Left ventricle myocardium inferior (tissue), 1 donor: ENCODE measurements at regions not wholly inside any gene's neighbourhood (a gene's known extent, or its start where the extent isn't known, plus 50 kb on each side); places are given as distances from the start of the nearest gene placed in this dataset.

Experiments
- DNase-seq: peaks from one replicate; pipeline ENCODE4 v3.0.0-alpha.2; 2020
- H3K27ac ChIP-seq: fragments of 200-600 bp; replicated peaks from 2 replicates; pipeline ENCODE4 v1.8.0; 2021
- H3K27me3 ChIP-seq: fragments of 200-600 bp; 2 replicates; pipeline ENCODE4 v1.8.0; 2021; ENCODE audit warnings: low read depth
- H3K36me3 ChIP-seq: fragments of 200-600 bp; 2 replicates; pipeline ENCODE4 v1.8.0; 2021
- H3K4me1 ChIP-seq: fragments of 200-600 bp; 2 replicates; pipeline ENCODE4 v1.8.0; 2021
- H3K4me3 ChIP-seq: fragments of 200-600 bp; 2 replicates; pipeline ENCODE4 v1.8.0; 2021; ENCODE audit warnings: mild to moderate bottlenecking, moderate library complexity
- H3K9me3 ChIP-seq: fragments of 200-600 bp; replicated peaks from 2 replicates; pipeline ENCODE4 v1.8.0; 2021
- intact Hi-C: fragments of 100-400 bp; cut with micrococcal nuclease; formaldehyde crosslinking; loops from one replicate; pipeline ENCODE4 v1.11.0; 2022
- TF ChIP-seq, protein P1 (sequence below): fragments of 200-600 bp; IDR thresholded peaks from 2 replicates; pipeline ENCODE4 v1.8.0; 2021; ENCODE audit warnings: antibody characterized with exemption, mild to moderate bottlenecking, borderline replicate concordance
- donor health status: DM: no; HTN: yes; CAD: no; lungs with severe emphysema.

GRCh38 chr12:61302282-61302681, 957.9 kb upstream of the USP15 start:
- Histone ChIP-seq H3K27ac (no peak overlapping the region), H3K27me3 (no peaks in the 10 kb centered on the region), H3K36me3 (no peaks in the 10 kb centered on the region), H3K4me1 (no peaks in the 10 kb centered on the region), H3K9me3 (peaks cover 9% of the 10 kb centered on the region), H3K4me3 (no peak overlapping the region)
- TF ChIP-seq, protein P1, sequence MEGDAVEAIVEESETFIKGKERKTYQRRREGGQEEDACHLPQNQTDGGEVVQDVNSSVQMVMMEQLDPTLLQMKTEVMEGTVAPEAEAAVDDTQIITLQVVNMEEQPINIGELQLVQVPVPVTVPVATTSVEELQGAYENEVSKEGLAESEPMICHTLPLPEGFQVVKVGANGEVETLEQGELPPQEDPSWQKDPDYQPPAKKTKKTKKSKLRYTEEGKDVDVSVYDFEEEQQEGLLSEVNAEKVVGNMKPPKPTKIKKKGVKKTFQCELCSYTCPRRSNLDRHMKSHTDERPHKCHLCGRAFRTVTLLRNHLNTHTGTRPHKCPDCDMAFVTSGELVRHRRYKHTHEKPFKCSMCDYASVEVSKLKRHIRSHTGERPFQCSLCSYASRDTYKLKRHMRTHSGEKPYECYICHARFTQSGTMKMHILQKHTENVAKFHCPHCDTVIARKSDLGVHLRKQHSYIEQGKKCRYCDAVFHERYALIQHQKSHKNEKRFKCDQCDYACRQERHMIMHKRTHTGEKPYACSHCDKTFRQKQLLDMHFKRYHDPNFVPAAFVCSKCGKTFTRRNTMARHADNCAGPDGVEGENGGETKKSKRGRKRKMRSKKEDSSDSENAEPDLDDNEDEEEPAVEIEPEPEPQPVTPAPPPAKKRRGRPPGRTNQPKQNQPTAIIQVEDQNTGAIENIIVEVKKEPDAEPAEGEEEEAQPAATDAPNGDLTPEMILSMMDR = no peak
- DNase-seq = no peak
- intact Hi-C loops = no loop called here

GRCh38 chr12:61308220-61308619, 952.0 kb upstream of the USP15 start:
- TF ChIP-seq, protein P1 = no peak
- DNase-seq = no peak
- H3K27me3 ChIP-seq = no peaks in the 10 kb centered on the region
- no peak overlapping the region for H3K27ac ChIP-seq
- no peaks in the 10 kb centered on the region for H3K36me3 ChIP-seq
- intact Hi-C loops = no loop called here
- H3K4me3 ChIP-seq = no peak overlapping the region
- H3K4me1 ChIP-seq = no peaks in the 10 kb centered on the region
- peaks cover 13% of the 10 kb centered on the region for H3K9me3 ChIP-seq

GRCh38 chr12:61311413-61311812, 948.8 kb upstream of the USP15 start:
- no peaks in the 10 kb centered on the region for H3K36me3 ChIP-seq
- TF ChIP-seq, protein P1 = no peak
- H3K4me1 ChIP-seq = no peaks in the 10 kb centered on the region
- H3K27ac ChIP-seq = no peak overlapping the region
- intact Hi-C loops = no loop called here
- no peaks in the 10 kb centered on the region for H3K27me3 ChIP-seq
- no peak for DNase-seq
- H3K9me3 ChIP-seq = peaks cover 14% of the 10 kb centered on the region
- no peak overlapping the region for H3K4me3 ChIP-seq

GRCh38 chr12:61348871-61349270, 911.3 kb upstream of the USP15 start:
- Histone ChIP-seq H3K4me3 (no peak overlapping the region), H3K27ac (no peak overlapping the region), H3K36me3 (no peaks in the 10 kb centered on the region), H3K27me3 (no peaks in the 10 kb centered on the region), H3K9me3 (no peaks in the 10 kb centered on the region), H3K4me1 (no peaks in the 10 kb centered on the region)
- intact Hi-C loops = no loop called here
- TF ChIP-seq, protein P1 = no peak
- no peak for DNase-seq

DNA sequence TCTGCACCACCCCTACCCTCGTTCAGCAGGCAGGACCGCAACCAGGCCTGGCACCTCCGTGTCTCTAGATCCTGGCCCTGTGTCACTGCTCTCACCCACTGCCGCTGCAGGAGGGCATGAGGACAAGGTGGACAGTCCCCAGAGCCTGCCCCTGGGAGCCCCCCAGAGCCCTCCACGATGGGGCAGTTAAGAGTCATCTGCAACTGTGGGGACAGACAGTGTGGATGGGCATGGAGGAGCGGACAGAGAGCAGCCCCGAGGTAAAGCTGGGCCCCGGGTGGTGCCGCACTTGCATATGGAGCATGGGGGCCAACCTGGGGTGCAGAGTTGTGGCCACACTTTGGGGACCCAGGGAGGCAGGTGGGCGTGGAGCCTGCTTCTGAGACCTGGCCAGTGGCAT, 905.1 kb upstream of the USP15 start:
- H3K27ac ChIP-seq = no peak overlapping the region
- no peak for DNase-seq
- no peaks in the 10 kb centered on the region for H3K27me3 ChIP-seq
- intact Hi-C loops = no loop called here
- no peaks in the 10 kb centered on the region for H3K36me3 ChIP-seq
- H3K9me3 ChIP-seq = no peaks in the 10 kb centered on the region
- no peak overlapping the region for H3K4me3 ChIP-seq
- TF ChIP-seq, protein P1 = no peak
- no peaks in the 10 kb centered on the region for H3K4me1 ChIP-seq

- no peak for DNase-seq
- H3K9me3 ChIP-seq = no peaks in the 10 kb centered on the region
- no peaks in the 10 kb centered on the region for H3K4me1 ChIP-seq
- no peaks in the 10 kb centered on the region for H3K27me3 ChIP-seq
- TF ChIP-seq, protein P1 = no peak
- H3K36me3 ChIP-seq = no peaks in the 10 kb centered on the region
- H3K4me3 ChIP-seq = no peak overlapping the region
- intact Hi-C loops = no loop called here
- H3K27ac ChIP-seq = no peak overlapping the region
Observed at GRCh38 chr12:61356485-61356884, 903.7 kb upstream of the USP15 start.
